ENCODE measurements at regions not wholly inside any gene's neighbourhood (a gene's known extent, or its start where the extent isn't known, plus 50 kb on each side); places are given as distances from the start of the nearest gene placed in this dataset.

GRCh38 chr3:18134386-18135059, 290.6 kb downstream of the SATB1 start:
- Histone ChIP-seq H3K9me3 (ENCODE audit: control insufficient read depth in 2 of 2, low read length in 2 of 2) (no peaks in the 10 kb centered on the region), H3K27ac (ENCODE audit: low read depth in 2 of 2, low read length in 2 of 2) (no peak overlapping the region), H3K9ac (ENCODE audit: low read depth in 1 of 2, low read length in 2 of 2) (no peak overlapping the region), H3K4me1 (ENCODE audit: control insufficient read depth in 2 of 2, insufficient read depth in 2 of 2, low read length in 2 of 2) (no peaks in the 10 kb centered on the region), H3K27me3 (ENCODE audit: control insufficient read depth in 2 of 2, insufficient read depth in 2 of 2, low read length in 2 of 2) (no peaks in the 10 kb centered on the region), H3K4me3 (ENCODE audit: low read length in 2 of 2) (no peak overlapping the region), H3K36me3 (ENCODE audit: control insufficient read depth in 2 of 2, insufficient read depth in 2 of 2, low read length in 2 of 2) (no peaks in the 10 kb centered on the region)

GRCh38 chr3:18132991-18133390, 292.1 kb downstream of the SATB1 start:
- H3K27me3 ChIP-seq (ENCODE audit: control insufficient read depth in 2 of 2, insufficient read depth in 2 of 2, low read length in 2 of 2) = no peaks in the 10 kb centered on the region
- H3K36me3 ChIP-seq (ENCODE audit: control insufficient read depth in 2 of 2, insufficient read depth in 2 of 2, low read length in 2 of 2) = no peaks in the 10 kb centered on the region
- H3K9me3 ChIP-seq (ENCODE audit: control insufficient read depth in 2 of 2, low read length in 2 of 2) = no peaks in the 10 kb centered on the region
- no peak overlapping the region for H3K27ac ChIP-seq (ENCODE audit: low read depth in 2 of 2, low read length in 2 of 2)
- H3K4me1 ChIP-seq (ENCODE audit: control insufficient read depth in 2 of 2, insufficient read depth in 2 of 2, low read length in 2 of 2) = no peaks in the 10 kb centered on the region
- H3K4me3 ChIP-seq (ENCODE audit: low read length in 2 of 2) = no peak overlapping the region
- H3K9ac ChIP-seq (ENCODE audit: low read depth in 1 of 2, low read length in 2 of 2) = no peak overlapping the region

DNA sequence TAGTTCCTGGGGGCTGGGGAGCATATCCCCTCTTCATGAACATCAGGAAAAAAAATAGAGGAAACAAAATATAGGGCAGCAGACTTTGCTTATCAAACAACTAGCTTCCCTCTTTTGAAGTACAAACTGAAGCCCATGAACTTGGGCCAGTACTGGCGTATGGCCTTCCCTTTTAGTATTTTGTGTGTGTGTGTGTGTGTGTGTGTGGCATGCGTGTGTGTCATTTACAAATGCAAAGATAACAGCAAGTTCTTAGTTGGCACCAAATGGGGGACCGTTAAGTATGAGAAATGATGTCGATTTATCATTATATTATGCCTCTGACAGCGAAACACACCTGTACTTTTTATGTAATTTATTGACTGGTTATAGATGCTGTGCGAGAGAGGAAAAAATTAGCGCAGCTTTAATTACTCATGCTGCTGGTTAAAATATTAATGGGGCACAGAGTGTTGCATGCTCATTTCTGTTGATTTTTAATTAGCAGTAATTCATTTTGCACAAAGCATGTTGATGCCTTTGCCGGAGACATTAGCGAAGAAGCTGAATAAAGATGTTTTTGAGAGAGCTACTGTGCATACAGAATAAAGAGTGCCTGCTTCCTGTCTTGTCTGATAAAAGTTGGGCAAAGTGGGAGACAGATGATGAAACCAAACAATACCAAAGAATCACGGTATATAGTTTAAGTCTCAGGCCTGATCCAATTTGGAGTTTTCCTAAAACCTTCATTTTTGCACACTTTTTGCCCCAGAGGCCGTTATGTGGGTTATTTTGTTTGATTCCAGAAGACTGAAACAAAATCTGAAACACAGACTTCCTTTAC, 297.1 kb downstream of the SATB1 start:
- no peaks in the 10 kb centered on the region for H3K36me3 ChIP-seq (ENCODE audit: control insufficient read depth in 2 of 2, insufficient read depth in 2 of 2, low read length in 2 of 2)
- no peaks in the 10 kb centered on the region for H3K4me1 ChIP-seq (ENCODE audit: control insufficient read depth in 2 of 2, insufficient read depth in 2 of 2, low read length in 2 of 2)
- no peak overlapping the region for H3K9ac ChIP-seq (ENCODE audit: low read depth in 1 of 2, low read length in 2 of 2)
- no peak overlapping the region for H3K4me3 ChIP-seq (ENCODE audit: low read length in 2 of 2)
- H3K27ac ChIP-seq (ENCODE audit: low read depth in 2 of 2, low read length in 2 of 2) = no peak overlapping the region
- H3K27me3 ChIP-seq (ENCODE audit: control insufficient read depth in 2 of 2, insufficient read depth in 2 of 2, low read length in 2 of 2) = no peaks in the 10 kb centered on the region
- no peaks in the 10 kb centered on the region for H3K9me3 ChIP-seq (ENCODE audit: control insufficient read depth in 2 of 2, low read length in 2 of 2)

DNA sequence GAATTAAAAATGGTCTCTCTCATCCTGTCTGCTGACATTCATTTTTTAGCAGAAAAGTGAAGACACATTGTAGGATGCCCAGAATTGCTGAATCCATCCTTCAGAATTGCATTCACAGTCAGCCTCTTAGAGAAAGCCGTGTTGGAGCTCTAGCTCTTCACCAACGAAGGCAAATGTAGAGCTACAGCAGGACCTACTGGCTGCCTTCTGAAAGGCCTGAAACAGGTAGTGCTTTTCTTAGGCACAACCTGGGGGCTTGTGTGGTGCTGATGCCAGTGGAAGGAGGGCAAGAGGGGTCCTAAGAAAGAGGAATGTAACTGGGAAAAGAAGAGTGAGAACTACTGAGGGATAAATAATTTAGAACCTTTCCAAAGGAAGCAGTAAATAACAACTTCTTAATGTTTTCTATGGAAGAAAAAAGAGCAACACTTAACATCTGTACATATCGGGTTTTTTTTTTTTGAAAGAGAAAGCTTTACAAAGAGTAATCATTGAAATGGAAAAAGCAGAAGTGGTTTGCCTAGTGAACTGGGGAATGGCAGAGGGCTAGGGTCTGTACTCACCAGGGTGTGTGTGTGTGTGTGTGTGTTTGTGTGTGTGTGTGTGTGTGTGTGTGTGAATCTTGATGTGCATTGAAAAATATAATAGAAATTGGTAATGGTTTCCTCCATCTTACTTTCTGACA, 297.8 kb downstream of the SATB1 start:
- Histone ChIP-seq H3K4me3 (ENCODE audit: low read length in 2 of 2) (no peak overlapping the region), H3K27me3 (ENCODE audit: control insufficient read depth in 2 of 2, insufficient read depth in 2 of 2, low read length in 2 of 2) (no peaks in the 10 kb centered on the region), H3K9ac (ENCODE audit: low read depth in 1 of 2, low read length in 2 of 2) (no peak overlapping the region), H3K9me3 (ENCODE audit: control insufficient read depth in 2 of 2, low read length in 2 of 2) (no peaks in the 10 kb centered on the region), H3K27ac (ENCODE audit: low read depth in 2 of 2, low read length in 2 of 2) (no peak overlapping the region), H3K36me3 (ENCODE audit: control insufficient read depth in 2 of 2, insufficient read depth in 2 of 2, low read length in 2 of 2) (no peaks in the 10 kb centered on the region), H3K4me1 (ENCODE audit: control insufficient read depth in 2 of 2, insufficient read depth in 2 of 2, low read length in 2 of 2) (no peaks in the 10 kb centered on the region)

GRCh38 chr3:18126772-18127171, 298.4 kb downstream of the SATB1 start:
- no peak overlapping the region for H3K9ac ChIP-seq (ENCODE audit: low read depth in 1 of 2, low read length in 2 of 2)
- no peaks in the 10 kb centered on the region for H3K27me3 ChIP-seq (ENCODE audit: control insufficient read depth in 2 of 2, insufficient read depth in 2 of 2, low read length in 2 of 2)
- H3K4me1 ChIP-seq (ENCODE audit: control insufficient read depth in 2 of 2, insufficient read depth in 2 of 2, low read length in 2 of 2) = no peaks in the 10 kb centered on the region
- no peak overlapping the region for H3K4me3 ChIP-seq (ENCODE audit: low read length in 2 of 2)
- H3K27ac ChIP-seq (ENCODE audit: low read depth in 2 of 2, low read length in 2 of 2) = no peak overlapping the region
- H3K9me3 ChIP-seq (ENCODE audit: control insufficient read depth in 2 of 2, low read length in 2 of 2) = no peaks in the 10 kb centered on the region
- H3K36me3 ChIP-seq (ENCODE audit: control insufficient read depth in 2 of 2, insufficient read depth in 2 of 2, low read length in 2 of 2) = no peaks in the 10 kb centered on the region

GRCh38 chr3:18124501-18124900, 300.6 kb downstream of the SATB1 start:
- H3K9me3 ChIP-seq (ENCODE audit: control insufficient read depth in 2 of 2, low read length in 2 of 2) = no peaks in the 10 kb centered on the region
- no peak overlapping the region for H3K9ac ChIP-seq (ENCODE audit: low read depth in 1 of 2, low read length in 2 of 2)
- no peak overlapping the region for H3K27ac ChIP-seq (ENCODE audit: low read depth in 2 of 2, low read length in 2 of 2)
- H3K4me3 ChIP-seq (ENCODE audit: low read length in 2 of 2) = no peak overlapping the region
- no peaks in the 10 kb centered on the region for H3K4me1 ChIP-seq (ENCODE audit: control insufficient read depth in 2 of 2, insufficient read depth in 2 of 2, low read length in 2 of 2)
- H3K27me3 ChIP-seq (ENCODE audit: control insufficient read depth in 2 of 2, insufficient read depth in 2 of 2, low read length in 2 of 2) = no peaks in the 10 kb centered on the region
- H3K36me3 ChIP-seq (ENCODE audit: control insufficient read depth in 2 of 2, insufficient read depth in 2 of 2, low read length in 2 of 2) = no peaks in the 10 kb centered on the region

GRCh38 chr3:18122264-18122663, 302.9 kb downstream of the SATB1 start:
- Histone ChIP-seq H3K27me3 (ENCODE audit: control insufficient read depth in 2 of 2, insufficient read depth in 2 of 2, low read length in 2 of 2) (no peaks in the 10 kb centered on the region), H3K9me3 (ENCODE audit: control insufficient read depth in 2 of 2, low read length in 2 of 2) (no peaks in the 10 kb centered on the region), H3K4me3 (ENCODE audit: low read length in 2 of 2) (no peak overlapping the region), H3K9ac (ENCODE audit: low read depth in 1 of 2, low read length in 2 of 2) (no peak overlapping the region), H3K4me1 (ENCODE audit: control insufficient read depth in 2 of 2, insufficient read depth in 2 of 2, low read length in 2 of 2) (no peaks in the 10 kb centered on the region), H3K27ac (ENCODE audit: low read depth in 2 of 2, low read length in 2 of 2) (no peak overlapping the region), H3K36me3 (ENCODE audit: control insufficient read depth in 2 of 2, insufficient read depth in 2 of 2, low read length in 2 of 2) (no peaks in the 10 kb centered on the region)

DNA sequence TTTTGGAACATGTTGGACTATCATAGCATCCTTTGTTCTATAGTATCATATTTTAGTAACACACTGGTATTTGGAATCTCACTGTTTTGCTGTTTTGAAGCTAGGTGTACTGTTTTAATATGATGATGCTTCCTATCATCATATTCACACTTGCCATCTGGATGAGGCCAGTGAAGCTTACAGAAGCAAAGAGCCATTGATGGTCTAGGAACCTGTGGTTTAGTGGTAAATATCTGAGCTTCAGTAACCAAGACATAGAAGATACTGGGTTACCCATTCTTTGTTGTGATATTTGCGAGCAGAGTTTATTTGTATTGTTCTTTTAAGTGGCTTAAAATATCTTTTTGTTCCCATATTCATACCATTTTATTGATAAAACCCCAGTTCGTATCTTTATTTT, 304.1 kb downstream of the SATB1 start:
- no peaks in the 10 kb centered on the region for H3K4me1 ChIP-seq (ENCODE audit: control insufficient read depth in 2 of 2, insufficient read depth in 2 of 2, low read length in 2 of 2)
- no peak overlapping the region for H3K27ac ChIP-seq (ENCODE audit: low read depth in 2 of 2, low read length in 2 of 2)
- H3K27me3 ChIP-seq (ENCODE audit: control insufficient read depth in 2 of 2, insufficient read depth in 2 of 2, low read length in 2 of 2) = no peaks in the 10 kb centered on the region
- no peak overlapping the region for H3K9ac ChIP-seq (ENCODE audit: low read depth in 1 of 2, low read length in 2 of 2)
- no peaks in the 10 kb centered on the region for H3K9me3 ChIP-seq (ENCODE audit: control insufficient read depth in 2 of 2, low read length in 2 of 2)
- H3K36me3 ChIP-seq (ENCODE audit: control insufficient read depth in 2 of 2, insufficient read depth in 2 of 2, low read length in 2 of 2) = no peaks in the 10 kb centered on the region
- H3K4me3 ChIP-seq (ENCODE audit: low read length in 2 of 2) = no peak overlapping the region

DNA sequence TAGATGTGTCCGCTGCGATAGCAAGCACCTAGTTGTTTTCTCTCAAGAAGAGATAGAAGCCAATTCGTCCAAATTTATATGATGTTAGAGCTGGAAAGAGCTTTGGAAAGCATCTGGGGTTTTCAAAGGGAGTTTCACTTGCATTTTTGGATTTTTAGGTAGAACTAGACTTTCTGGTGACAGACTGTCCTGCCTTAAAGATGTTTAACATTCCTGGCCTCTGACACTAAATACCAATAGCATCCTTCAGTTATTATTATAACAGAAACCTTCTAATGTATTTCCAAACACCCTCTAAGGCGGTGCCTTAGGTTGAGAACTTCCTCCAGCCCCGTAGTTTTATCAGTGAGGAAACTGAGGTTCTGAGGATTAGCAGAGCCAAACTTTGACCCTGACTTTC, 305.3 kb downstream of the SATB1 start:
- no peaks in the 10 kb centered on the region for H3K4me1 ChIP-seq (ENCODE audit: control insufficient read depth in 2 of 2, insufficient read depth in 2 of 2, low read length in 2 of 2)

DNA sequence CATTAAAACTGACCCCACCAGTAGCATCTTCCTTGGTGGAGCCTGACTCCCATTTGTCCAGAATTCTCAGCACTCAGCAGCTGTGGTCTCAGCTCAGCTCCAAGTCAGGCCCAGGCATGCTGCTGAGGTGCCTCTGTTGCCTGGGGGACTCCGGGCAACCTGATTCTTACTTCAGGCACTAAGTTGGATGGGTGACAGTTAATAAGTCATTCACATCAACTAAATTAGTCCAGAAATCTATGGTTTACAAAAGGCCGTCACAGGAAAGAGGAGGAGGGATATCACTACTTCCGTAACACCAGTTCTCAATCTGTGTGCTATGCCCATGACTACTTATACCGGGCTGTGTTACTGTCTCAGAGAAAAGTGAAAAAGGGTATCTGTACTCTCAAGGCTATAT, 310.2 kb downstream of the SATB1 start:
- Histone ChIP-seq H3K9me3 (ENCODE audit: control insufficient read depth in 2 of 2, low read length in 2 of 2) (no peaks in the 10 kb centered on the region), H3K4me1 (ENCODE audit: control insufficient read depth in 2 of 2, insufficient read depth in 2 of 2, low read length in 2 of 2) (no peaks in the 10 kb centered on the region), H3K9ac (ENCODE audit: low read depth in 1 of 2, low read length in 2 of 2) (no peak overlapping the region), H3K36me3 (ENCODE audit: control insufficient read depth in 2 of 2, insufficient read depth in 2 of 2, low read length in 2 of 2) (no peaks in the 10 kb centered on the region), H3K4me3 (ENCODE audit: low read length in 2 of 2) (no peak overlapping the region), H3K27ac (ENCODE audit: low read depth in 2 of 2, low read length in 2 of 2) (no peak overlapping the region), H3K27me3 (ENCODE audit: control insufficient read depth in 2 of 2, insufficient read depth in 2 of 2, low read length in 2 of 2) (no peaks in the 10 kb centered on the region)

More for the DNA sequence above, 305.3 kb downstream of the SATB1 start:
- Histone ChIP-seq H3K9me3 (ENCODE audit: control insufficient read depth in 2 of 2, low read length in 2 of 2) (no peaks in the 10 kb centered on the region), H3K27me3 (ENCODE audit: control insufficient read depth in 2 of 2, insufficient read depth in 2 of 2, low read length in 2 of 2) (no peaks in the 10 kb centered on the region), H3K27ac (ENCODE audit: low read depth in 2 of 2, low read length in 2 of 2) (no peak overlapping the region), H3K9ac (ENCODE audit: low read depth in 1 of 2, low read length in 2 of 2) (no peak overlapping the region), H3K4me3 (ENCODE audit: low read length in 2 of 2) (no peak overlapping the region), H3K36me3 (ENCODE audit: control insufficient read depth in 2 of 2, insufficient read depth in 2 of 2, low read length in 2 of 2) (no peaks in the 10 kb centered on the region)

Measured in mucosa of rectum (tissue), 2 donors.